ENCODE measurements at regions not wholly inside any gene's neighbourhood (a gene's known extent, or its start where the extent isn't known, plus 50 kb on each side); places are given as distances from the start of the nearest gene placed in this dataset.

- TF ChIP-seq, protein P1, sequence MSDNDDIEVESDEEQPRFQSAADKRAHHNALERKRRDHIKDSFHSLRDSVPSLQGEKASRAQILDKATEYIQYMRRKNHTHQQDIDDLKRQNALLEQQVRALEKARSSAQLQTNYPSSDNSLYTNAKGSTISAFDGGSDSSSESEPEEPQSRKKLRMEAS (IDR thresholded peaks at IDR 0.05) = no peak
- TF ChIP-seq, protein P2, sequence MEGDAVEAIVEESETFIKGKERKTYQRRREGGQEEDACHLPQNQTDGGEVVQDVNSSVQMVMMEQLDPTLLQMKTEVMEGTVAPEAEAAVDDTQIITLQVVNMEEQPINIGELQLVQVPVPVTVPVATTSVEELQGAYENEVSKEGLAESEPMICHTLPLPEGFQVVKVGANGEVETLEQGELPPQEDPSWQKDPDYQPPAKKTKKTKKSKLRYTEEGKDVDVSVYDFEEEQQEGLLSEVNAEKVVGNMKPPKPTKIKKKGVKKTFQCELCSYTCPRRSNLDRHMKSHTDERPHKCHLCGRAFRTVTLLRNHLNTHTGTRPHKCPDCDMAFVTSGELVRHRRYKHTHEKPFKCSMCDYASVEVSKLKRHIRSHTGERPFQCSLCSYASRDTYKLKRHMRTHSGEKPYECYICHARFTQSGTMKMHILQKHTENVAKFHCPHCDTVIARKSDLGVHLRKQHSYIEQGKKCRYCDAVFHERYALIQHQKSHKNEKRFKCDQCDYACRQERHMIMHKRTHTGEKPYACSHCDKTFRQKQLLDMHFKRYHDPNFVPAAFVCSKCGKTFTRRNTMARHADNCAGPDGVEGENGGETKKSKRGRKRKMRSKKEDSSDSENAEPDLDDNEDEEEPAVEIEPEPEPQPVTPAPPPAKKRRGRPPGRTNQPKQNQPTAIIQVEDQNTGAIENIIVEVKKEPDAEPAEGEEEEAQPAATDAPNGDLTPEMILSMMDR (IDR thresholded peaks at IDR 0.05 in 2 of 3, conservative IDR thresholded peaks at IDR 0.05 in 1 of 3; ENCODE audit: borderline replicate concordance in 1 of 3, insufficient read depth in 1 of 3, low read depth in 2 of 3, low read length in 2 of 3) = peak; percentile 14 to 29 (median 26); a peak in 4 of 6 replicates
- peak; percentile 46 for TF ChIP-seq RAD21 (IDR thresholded peaks at IDR 0.05; ENCODE audit: low read depth)
These were observed 125.6 kb downstream of the APIP start for GRCh38 chr11:34790620-34791019.
